Panc1 (cell line): ENCODE measurements at regions not wholly inside any gene's neighbourhood (a gene's known extent, or its start where the extent isn't known, plus 50 kb on each side); places are given as distances from the start of the nearest gene placed in this dataset.

Source experiments
- ATAC-seq: fragments of 200-7000 bp; cut with Tn5 transposase; 2 replicates; pipeline ENCODE4 v1.9.1; 2020; ENCODE audit warnings: mild to moderate bottlenecking, moderate library complexity
- BruUV-seq: library from RNA; stranded (reverse); fragments of 400-500 nt; replicated peaks from 2 replicates; lab custom pipeline; 2021; lab: Mats Ljungman, UMichigan
- CTCF ChIA-PET: fragments of 300-600 bp; sonication (Branson Sonifier 250); formaldehyde crosslinking; loops from one replicate; lab custom pipeline; 2022; ENCODE audit warnings: antibody characterized with exemption; lab: Charles Lee
- POLR2A ChIA-PET: fragments of 300-600 bp; sonication (Branson Sonifier 250); formaldehyde crosslinking; loops from one replicate; lab custom pipeline; 2022; ENCODE audit warnings: antibody characterized with exemption; lab: Charles Lee
- DNase-seq: peaks from one replicate; pipeline ENCODE4 v3.0.0-alpha.2; 2010; ENCODE audit warnings: low read depth, low spot score
- H3K27ac ChIP-seq: 2 replicates; pipeline ENCODE4 v1.5.1; 2011; ENCODE audit warnings: mild to moderate bottlenecking, low read length, inconsistent platforms
- H3K27me3 ChIP-seq: fragments of 200-500 bp; sonication (Bioruptor generic); 2 replicates; pipeline ENCODE4 v1.6.0; 2014; ENCODE audit warnings: low read length, inconsistent platforms; ENCODE audit not compliant: control insufficient read depth, insufficient read depth
- H3K36me3 ChIP-seq: fragments of 200-500 bp; sonication (Bioruptor generic); 2 replicates; pipeline ENCODE4 v1.5.1; 2014; ENCODE audit warnings: inconsistent platforms, mild to moderate bottlenecking, low read length, moderate library complexity; ENCODE audit not compliant: control insufficient read depth, insufficient read depth
- H3K4me1 ChIP-seq: 2 replicates; pipeline ENCODE4 v1.5.1; 2011; ENCODE audit warnings: inconsistent platforms, mild to moderate bottlenecking, low read length, moderate library complexity; ENCODE audit not compliant: control insufficient read depth, insufficient read depth
- H3K4me3 ChIP-seq, 2 experiments: 2 replicates each; pipeline ENCODE4 v1.5.1; 2011 to 2012; ENCODE audit warnings: low read depth in 2 of 2, low read length in 2 of 2, mild to moderate bottlenecking in 2 of 2, inconsistent platforms in 1 of 2, moderate library complexity in 1 of 2
- H3K9me3 ChIP-seq: fragments of 200-500 bp; sonication (Bioruptor generic); 2 replicates; pipeline ENCODE4 v1.5.1; 2014; ENCODE audit warnings: low read depth, mild to moderate bottlenecking, inconsistent platforms, low read length, moderate library complexity; ENCODE audit not compliant: control insufficient read depth, insufficient read depth
- CTCF ChIP-seq: fragments of 450-650 bp; IDR thresholded peaks from 2 replicates; pipeline ENCODE4 v1.5.1; 2017; ENCODE audit warnings: mild to moderate bottlenecking
- POLR2AphosphoS5 ChIP-seq: IDR thresholded peaks from 2 replicates; pipeline ENCODE4 v1.6.1; 2012; ENCODE audit warnings: mild to moderate bottlenecking, low read depth, low read length, moderate library complexity
- REST ChIP-seq, 2 experiments: IDR thresholded peaks; 2 replicates each; pipeline ENCODE4 v1.6.1; 2011 to 2012; ENCODE audit warnings: low read depth in 2 of 2, control low read depth in 1 of 2, low read length in 1 of 2, mild to moderate bottlenecking in 1 of 2, moderate library complexity in 1 of 2; ENCODE audit not compliant: insufficient read depth in 1 of 2
- SIN3A ChIP-seq: IDR thresholded peaks from 2 replicates; pipeline ENCODE4 v1.6.1; 2012; ENCODE audit warnings: low read depth, mild to moderate bottlenecking, low read length, moderate library complexity, borderline replicate concordance; ENCODE audit not compliant: insufficient read depth
- TCF7L2 ChIP-seq: IDR thresholded peaks from 2 replicates; pipeline ENCODE4 v1.6.1; 2011; ENCODE audit warnings: mild to moderate bottlenecking, low read depth, low read length, inconsistent platforms
- in situ Hi-C: cut with HindIII; loops from 2 replicates; pipeline ENCODE4 v1.10.0; 2016; ENCODE audit warnings: low sequenced_read_pairs, low pct_unique_long_range_greater_than_20kb
- intact Hi-C: fragments of 100-400 bp; cut with micrococcal nuclease; formaldehyde crosslinking; loops from one replicate; pipeline ENCODE4 v1.10.0; 2022; ENCODE audit not compliant: unreplicated experiment

- no peaks in the 10 kb centered on the region for H3K27me3 ChIP-seq
- H3K36me3 ChIP-seq, result no peaks in the 10 kb centered on the region
- H3K9me3 ChIP-seq, result 0 out of 2 replicates have a peak, but pooled peaks cover 4% of the 10 kb centered on the region
- in situ Hi-C loops, result no loop called here
- intact Hi-C loops, result no loop called here
- no peak for DNase-seq
- ChIA-PET CTCF (no interaction called here), POLR2A (interaction anchor here (0.7 kb wide), 1 partner anchor 692 kb away, joined by 3 read pairs; no protein-coding TSS in a partner anchor)
- TF ChIP-seq CTCF (no peak), TCF7L2 (no peak), POLR2AphosphoS5 (no peak), SIN3A (no peak), REST (IDR thresholded peaks at IDR 0.05; ENCODE audit: insufficient read depth in 1 of 2, low read depth in 2 of 2, low read length in 1 of 2) (no peak)
- no peak overlapping the region for H3K27ac ChIP-seq
- ATAC-seq, result no peak
- no peaks in the 10 kb centered on the region for H3K4me1 ChIP-seq
- no peak overlapping the region for H3K4me3 ChIP-seq
- BruUV-seq, result no TSS peak
These were observed 766.0 kb upstream of the POT1 start for GRCh38 chr7:125695626-125696025.

DNA sequence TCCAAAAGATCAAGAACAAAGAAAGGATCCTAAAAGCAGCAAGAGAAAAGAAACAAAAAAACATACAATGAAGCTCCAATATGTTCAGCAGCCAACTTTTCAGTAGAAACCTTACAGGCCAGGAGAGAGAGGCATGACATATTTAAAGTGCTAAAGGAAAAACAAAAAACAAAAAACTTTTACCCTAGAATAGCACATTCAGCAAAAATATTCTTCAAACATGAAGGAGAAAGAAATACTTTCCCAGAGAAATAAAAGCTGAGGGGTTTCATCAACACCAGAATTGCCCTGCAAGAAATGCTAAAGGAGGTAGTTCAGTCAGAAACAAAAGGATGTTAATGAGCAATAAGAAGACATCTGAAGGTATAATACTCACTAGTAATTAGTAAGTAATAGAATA is 753.5 kb upstream of the POT1 start:
- no peak overlapping the region for H3K4me3 ChIP-seq
- ATAC-seq (no peak), DNase-seq (no peak)
- H3K27me3 ChIP-seq, result no peaks in the 10 kb centered on the region
- no peaks in the 10 kb centered on the region for H3K4me1 ChIP-seq
- TF ChIP-seq CTCF (no peak), SIN3A (no peak), REST (IDR thresholded peaks at IDR 0.05; ENCODE audit: insufficient read depth in 1 of 2, low read depth in 2 of 2, low read length in 1 of 2) (no peak), TCF7L2 (no peak), POLR2AphosphoS5 (no peak)
- intact Hi-C loops (no loop called here), in situ Hi-C loops (no loop called here)
- no peaks in the 10 kb centered on the region for H3K36me3 ChIP-seq
- POLR2A ChIA-PET, result no interaction called here
- no peaks in the 10 kb centered on the region for H3K9me3 ChIP-seq
- no TSS peak for BruUV-seq
- CTCF ChIA-PET, result no interaction called here
- no peak overlapping the region for H3K27ac ChIP-seq
